Neural progenitor cell (in vitro differentiated cells): ENCODE measurements at regions not wholly inside any gene's neighbourhood (a gene's known extent, or its start where the extent isn't known, plus 50 kb on each side); places are given as distances from the start of the nearest gene placed in this dataset.

ENCODE experiments used
- DNase-seq: peaks from one replicate; pipeline ENCODE4 v3.0.0-alpha.2; 2016; ENCODE audit warnings: low spot score
- H2AFZ ChIP-seq: fragments of 200-600 bp; sonication (generic); replicated peaks from 2 replicates; pipeline ENCODE4 v1.6.1; 2016; ENCODE audit warnings: antibody characterized with exemption
- H3F3A ChIP-seq: fragments of 200-600 bp; sonication (generic); 2 replicates; pipeline ENCODE4 v1.6.1; 2016; ENCODE audit warnings: antibody characterized with exemption, low read depth
- H3K27ac ChIP-seq: fragments of 200-600 bp; sonication (generic); 2 replicates; pipeline ENCODE4 v1.5.1; 2016; ENCODE audit warnings: mild to moderate bottlenecking
- H3K27me3 ChIP-seq: fragments of 200-600 bp; sonication (generic); 2 replicates; pipeline ENCODE4 v1.6.1; 2016; ENCODE audit warnings: mild to moderate bottlenecking, moderate library complexity
- H3K36me3 ChIP-seq: fragments of 200-600 bp; sonication (generic); 2 replicates; pipeline ENCODE4 v1.5.1; 2016
- H3K4me1 ChIP-seq: fragments of 200-600 bp; sonication (generic); 2 replicates; pipeline ENCODE4 v1.6.1; 2016; ENCODE audit warnings: mixed run types
- H3K4me2 ChIP-seq: fragments of 200-600 bp; sonication (generic); 2 replicates; pipeline ENCODE4 v1.6.1; 2016
- H3K4me3 ChIP-seq: fragments of 200-600 bp; sonication (generic); 2 replicates; pipeline ENCODE4 v1.5.1; 2016
- H3K79me2 ChIP-seq: fragments of 200-600 bp; sonication (generic); 2 replicates; pipeline ENCODE4 v1.6.1; 2016; ENCODE audit warnings: low read depth
- H3K9ac ChIP-seq: fragments of 200-600 bp; sonication (generic); 2 replicates; pipeline ENCODE4 v1.6.1; 2016
- H3K9me3 ChIP-seq: fragments of 200-600 bp; sonication (generic); 2 replicates; pipeline ENCODE4 v1.5.1; 2016; ENCODE audit warnings: low read depth
- H4K20me1 ChIP-seq: fragments of 200-600 bp; sonication (generic); 2 replicates; pipeline ENCODE4 v1.6.1; 2016; ENCODE audit warnings: low read depth
- H3K27ac Mint-ChIP-seq: 3 replicates; pipeline ENCODE4 v1.8.0; 2021; ENCODE audit warnings: mixed read lengths
- H3K27me3 Mint-ChIP-seq: 2 replicates; pipeline ENCODE4 v1.8.0; 2022; ENCODE audit warnings: low read depth, mild to moderate bottlenecking, inconsistent platforms, moderate library complexity, mixed read lengths; ENCODE audit not compliant: insufficient read depth
- H3K36me3 Mint-ChIP-seq: 3 replicates; pipeline ENCODE4 v1.8.0; 2021; ENCODE audit warnings: mixed read lengths
- H3K4me1 Mint-ChIP-seq: 3 replicates; pipeline ENCODE4 v1.8.0; 2021; ENCODE audit warnings: mixed read lengths
- H3K4me3 Mint-ChIP-seq: 3 replicates; pipeline ENCODE4 v1.8.0; 2021; ENCODE audit warnings: mild to moderate bottlenecking, moderate library complexity, mixed read lengths
- H3K9me3 Mint-ChIP-seq: 3 replicates; pipeline ENCODE4 v1.8.0; 2020; ENCODE audit warnings: mixed read lengths
- CTCF ChIP-seq: fragments of 200-600 bp; sonication (generic); IDR thresholded peaks from 2 replicates; pipeline ENCODE4 v1.5.1; 2017; ENCODE audit warnings: antibody characterized with exemption, mild to moderate bottlenecking
- EZH2 ChIP-seq: fragments of 200-600 bp; sonication (generic); IDR thresholded peaks from 2 replicates; pipeline ENCODE4 v1.6.1; 2017; ENCODE audit warnings: antibody characterized with exemption, mild to moderate bottlenecking, moderate library complexity
- EZH2phosphoT487 ChIP-seq: fragments of 200-600 bp; sonication (generic); IDR thresholded peaks from 2 replicates; pipeline ENCODE4 v1.6.1; 2017; ENCODE audit warnings: antibody characterized with exemption

GRCh38 chr10:20624642-20625041 lies 272.5 kb downstream of the NEBL start:
- no peaks in the 10 kb centered on the region for H3K9me3 ChIP-seq
- H3K79me2 ChIP-seq: no peaks in the 10 kb centered on the region
- no peak overlapping the region for H3K4me2 ChIP-seq
- no peaks in the 10 kb centered on the region for H4K20me1 ChIP-seq
- peaks cover 4% of the 10 kb centered on the region for H3K9me3 Mint-ChIP-seq
- H3F3A ChIP-seq: no peaks in the 10 kb centered on the region
- no peaks in the 10 kb centered on the region for H3K27me3 ChIP-seq
- no peaks in the 10 kb centered on the region for H3K4me1 Mint-ChIP-seq
- H3K4me1 ChIP-seq: no peaks in the 10 kb centered on the region
- H3K27me3 Mint-ChIP-seq: peaks cover 6% of the 10 kb centered on the region
- no peak overlapping the region for H3K27ac Mint-ChIP-seq
- TF ChIP-seq CTCF (no peak), EZH2 (no peak), EZH2phosphoT487 (no peak)
- H2AFZ ChIP-seq: no peak overlapping the region
- no peaks in the 10 kb centered on the region for H3K36me3 Mint-ChIP-seq
- no peak overlapping the region for H3K9ac ChIP-seq
- H3K27ac ChIP-seq: no peak overlapping the region
- no peaks in the 10 kb centered on the region for H3K36me3 ChIP-seq
- no peak for DNase-seq
- H3K4me3 Mint-ChIP-seq: no peak overlapping the region
- H3K4me3 ChIP-seq: no peak overlapping the region

- H3K27me3 ChIP-seq: no peaks in the 10 kb centered on the region
- no peaks in the 10 kb centered on the region for H4K20me1 ChIP-seq
- no peaks in the 10 kb centered on the region for H3K36me3 ChIP-seq
- no peak overlapping the region for H3K4me2 ChIP-seq
- H3K4me1 ChIP-seq: no peaks in the 10 kb centered on the region
- no peaks in the 10 kb centered on the region for H3K79me2 ChIP-seq
- no peak overlapping the region for H3K27ac ChIP-seq
- H3K4me3 Mint-ChIP-seq: no peak overlapping the region
- TF ChIP-seq CTCF: no peak
- no peak for TF ChIP-seq EZH2phosphoT487
- TF ChIP-seq EZH2: no peak
- no peak overlapping the region for H3K27ac Mint-ChIP-seq
- H2AFZ ChIP-seq: no peak overlapping the region
- H3K9me3 ChIP-seq: no peaks in the 10 kb centered on the region
- no peaks in the 10 kb centered on the region for H3K4me1 Mint-ChIP-seq
- H3K9me3 Mint-ChIP-seq: peaks cover 4% of the 10 kb centered on the region
- H3K9ac ChIP-seq: no peak overlapping the region
- H3K36me3 Mint-ChIP-seq: no peaks in the 10 kb centered on the region
- H3K4me3 ChIP-seq: no peak overlapping the region
- DNase-seq: no peak
- no peaks in the 10 kb centered on the region for H3F3A ChIP-seq
- H3K27me3 Mint-ChIP-seq: peaks cover 6% of the 10 kb centered on the region
Measured at GRCh38 chr10:20623546-20623945, 273.6 kb downstream of the NEBL start.

- H3K27ac ChIP-seq: no peak overlapping the region
- DNase-seq: no peak
- no peak overlapping the region for H3K4me2 ChIP-seq
- H3K9ac ChIP-seq: no peak overlapping the region
- Mint-ChIP-seq H3K27ac (no peak overlapping the region), H3K4me1 (no peaks in the 10 kb centered on the region), H3K9me3 (peaks cover 4% of the 10 kb centered on the region), H3K4me3 (no peak overlapping the region), H3K36me3 (no peaks in the 10 kb centered on the region), H3K27me3 (peaks cover 4% of the 10 kb centered on the region)
- H2AFZ ChIP-seq: no peak overlapping the region
- no peaks in the 10 kb centered on the region for H3K4me1 ChIP-seq
- H3K4me3 ChIP-seq: no peak overlapping the region
- H3K27me3 ChIP-seq: no peaks in the 10 kb centered on the region
- TF ChIP-seq CTCF: no peak
- TF ChIP-seq EZH2: no peak
- no peak for TF ChIP-seq EZH2phosphoT487
- no peaks in the 10 kb centered on the region for H4K20me1 ChIP-seq
- no peaks in the 10 kb centered on the region for H3K36me3 ChIP-seq
- H3K79me2 ChIP-seq: no peaks in the 10 kb centered on the region
- H3K9me3 ChIP-seq: no peaks in the 10 kb centered on the region
- no peaks in the 10 kb centered on the region for H3F3A ChIP-seq
Measured at GRCh38 chr10:20622531-20623211, 274.4 kb downstream of the NEBL start.
